GM19467 (cell line): ENCODE measurements at regions not wholly inside any gene's neighbourhood (a gene's known extent, or its start where the extent isn't known, plus 50 kb on each side); places are given as distances from the start of the nearest gene placed in this dataset.

Experiments
- ATAC-seq: cut with Tn5 transposase; IDR thresholded peaks from one replicate; pipeline ENCODE4 v1.9.1; 2021; ENCODE audit warnings: mild to moderate bottlenecking, moderate library complexity; ENCODE audit not compliant: unreplicated experiment

DNA sequence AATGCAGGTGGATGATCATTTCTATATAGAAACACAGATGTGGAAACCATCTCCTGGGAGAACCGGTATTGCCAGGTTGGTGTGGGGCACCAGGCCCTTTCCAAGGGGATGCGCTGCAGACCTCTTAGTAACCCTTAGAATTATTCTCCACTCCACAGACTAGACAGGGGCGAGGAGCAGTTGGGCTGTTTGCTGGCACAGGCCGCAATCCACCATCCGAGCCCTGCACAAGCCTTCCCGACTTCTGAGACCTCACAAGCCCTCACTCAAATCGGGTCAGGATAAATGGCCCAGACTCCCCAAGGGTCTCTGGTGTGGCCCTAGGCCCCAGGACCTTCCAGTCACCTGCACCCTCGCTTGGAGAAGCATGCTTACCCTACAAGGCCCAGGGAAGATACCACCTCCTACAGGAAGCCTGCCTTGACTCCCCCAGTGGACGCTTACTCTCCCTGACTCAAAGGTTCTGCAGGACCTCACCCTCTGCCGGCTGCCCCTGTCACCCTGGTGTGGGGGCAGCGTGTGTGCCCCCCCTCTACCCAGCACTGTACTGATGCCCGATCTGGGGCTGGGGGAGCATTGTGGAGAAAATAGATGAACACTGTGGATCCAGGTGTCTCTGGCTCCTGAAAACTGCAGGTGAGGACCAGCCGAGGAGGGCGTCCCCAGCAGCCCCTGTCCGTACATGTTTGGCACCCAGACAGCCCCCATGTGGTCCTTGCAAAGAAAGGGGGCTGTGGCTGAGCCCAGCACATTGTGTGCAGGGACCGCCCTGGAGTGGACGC is 49.8 kb upstream of the ACSF3 start:
- ATAC-seq, result no peak
